WTC11 (cell line): ENCODE measurements at regions not wholly inside any gene's neighbourhood (a gene's known extent, or its start where the extent isn't known, plus 50 kb on each side); places are given as distances from the start of the nearest gene placed in this dataset.

ENCODE experiments used
- ATAC-seq: fragments of 200-7000 bp; cut with Tn5 transposase; 2 replicates; pipeline ENCODE4 v1.10.0; 2021; ENCODE audit warnings: mild to moderate bottlenecking, moderate library complexity
- CTCF ChIA-PET: fragments of 300-600 bp; sonication (Branson Sonifier 250); formaldehyde crosslinking; loops from one replicate; lab custom pipeline; 2021; ENCODE audit warnings: antibody characterized with exemption; lab: Charles Lee
- POLR2A ChIA-PET: fragments of 350-600 bp; sonication (Branson Sonifier 250); formaldehyde crosslinking; loops from one replicate; lab custom pipeline; 2021; ENCODE audit warnings: antibody characterized with exemption; lab: Charles Lee
- DNase-seq: peaks from one replicate; pipeline ENCODE4 v3.0.0; 2021; ENCODE audit warnings: low spot score
- H3K27ac Mint-ChIP-seq: 2 replicates; pipeline ENCODE4 v1.8.0; 2021; ENCODE audit warnings: mixed read lengths
- H3K27me3 Mint-ChIP-seq: 2 replicates; pipeline ENCODE4 v1.8.0; 2021; ENCODE audit warnings: low read depth, mild to moderate bottlenecking, moderate library complexity, mixed read lengths
- H3K36me3 Mint-ChIP-seq: 2 replicates; pipeline ENCODE4 v1.8.0; 2021; ENCODE audit warnings: mixed read lengths
- H3K4me1 Mint-ChIP-seq: 2 replicates; pipeline ENCODE4 v1.8.0; 2022; ENCODE audit warnings: mixed read lengths
- H3K4me3 Mint-ChIP-seq: 2 replicates; pipeline ENCODE4 v1.8.0; 2021; ENCODE audit warnings: mild to moderate bottlenecking, moderate library complexity, mixed read lengths
- H3K9me3 Mint-ChIP-seq: 2 replicates; pipeline ENCODE4 v1.8.0; 2021; ENCODE audit warnings: mixed read lengths
- ESRRA ChIP-seq: sonication (generic); formaldehyde crosslinking; IDR thresholded peaks from 2 replicates; pipeline ENCODE4 v1.8.1; 2022; ENCODE audit warnings: mild to moderate bottlenecking, missing genetic modification reagents, borderline replicate concordance
- FOXP1 ChIP-seq: sonication (generic); formaldehyde crosslinking; IDR thresholded peaks from 2 replicates; pipeline ENCODE4 v1.8.0; 2022; ENCODE audit warnings: missing genetic modification reagents, mild to moderate bottlenecking, moderate library complexity, borderline replicate concordance
- GTF2I ChIP-seq: fragments of 250-450 bp; sonication (Bioruptor Pico); conservative IDR thresholded peaks from 2 replicates; pipeline ENCODE4 v1.4.0; 2021; ENCODE audit warnings: mild to moderate bottlenecking
- IRF2 ChIP-seq: sonication (generic); formaldehyde crosslinking; IDR thresholded peaks from 2 replicates; pipeline ENCODE4 v1.8.0; 2022; ENCODE audit warnings: low read depth, missing genetic modification reagents, borderline replicate concordance
- JUN ChIP-seq: sonication (generic); formaldehyde crosslinking; IDR thresholded peaks from 2 replicates; pipeline ENCODE4 v1.8.0; 2023; ENCODE audit warnings: mild to moderate bottlenecking, missing genetic modification reagents
- NR1H2 ChIP-seq: sonication (generic); formaldehyde crosslinking; IDR thresholded peaks from 2 replicates; pipeline ENCODE4 v1.9.0; 2021; ENCODE audit warnings: mild to moderate bottlenecking, moderate library complexity, missing genetic modification reagents
- NR2C2 ChIP-seq: sonication (generic); formaldehyde crosslinking; IDR thresholded peaks from 2 replicates; pipeline ENCODE4 v1.8.0; 2022; ENCODE audit warnings: mild to moderate bottlenecking, missing genetic modification reagents
- NR3C1 ChIP-seq: sonication (generic); formaldehyde crosslinking; conservative IDR thresholded peaks from 2 replicates; pipeline ENCODE4 v1.8.1; 2023; ENCODE audit warnings: low read depth, mild to moderate bottlenecking, missing genetic modification reagents
- PRRX2 ChIP-seq: fragments of 250-450 bp; sonication (Bioruptor Pico); IDR thresholded peaks from 2 replicates; pipeline ENCODE4 v1.8.0; 2021; ENCODE audit warnings: mild to moderate bottlenecking
- ZNF121 ChIP-seq: sonication (generic); formaldehyde crosslinking; IDR thresholded peaks from 2 replicates; pipeline ENCODE4 v1.8.0; 2023; ENCODE audit warnings: missing genetic modification reagents
- ZNF232 ChIP-seq: sonication (generic); formaldehyde crosslinking; IDR thresholded peaks from 2 replicates; pipeline ENCODE4 v1.8.0; 2022; ENCODE audit warnings: mild to moderate bottlenecking, missing genetic modification reagents
- ZNF317 ChIP-seq: sonication (generic); formaldehyde crosslinking; IDR thresholded peaks from 2 replicates; pipeline ENCODE4 v1.8.1; 2023; ENCODE audit warnings: low read depth, mild to moderate bottlenecking, moderate library complexity, missing genetic modification reagents, borderline replicate concordance
- TF ChIP-seq, protein P1 (sequence below): sonication (generic); formaldehyde crosslinking; IDR thresholded peaks from 2 replicates; pipeline ENCODE4 v1.8.1; 2022; ENCODE audit warnings: mild to moderate bottlenecking, moderate library complexity, missing genetic modification reagents
- TF ChIP-seq, protein P2 (sequence below): sonication (generic); formaldehyde crosslinking; conservative IDR thresholded peaks from 2 replicates; pipeline ENCODE4 v1.8.1; 2022; ENCODE audit warnings: mild to moderate bottlenecking, missing genetic modification reagents
- TF ChIP-seq, protein P3 (sequence below): fragments of 250-450 bp; sonication (Bioruptor Pico); IDR thresholded peaks from 2 replicates; pipeline ENCODE4 v1.9.0; 2021; ENCODE audit warnings: mild to moderate bottlenecking, borderline replicate concordance
- TF ChIP-seq, protein P4 (sequence below): sonication (generic); formaldehyde crosslinking; IDR thresholded peaks from 2 replicates; pipeline ENCODE4 v1.8.1; 2023; ENCODE audit warnings: mild to moderate bottlenecking, missing genetic modification reagents
- TF ChIP-seq, protein P5 (sequence below): fragments of 250-450 bp; sonication (Bioruptor Pico); IDR thresholded peaks from 2 replicates; pipeline ENCODE4 v1.9.0; 2021; ENCODE audit warnings: mild to moderate bottlenecking
- TF ChIP-seq, protein P6 (sequence below): sonication (generic); formaldehyde crosslinking; IDR thresholded peaks from 2 replicates; pipeline ENCODE4 v1.8.1; 2022; ENCODE audit warnings: low read depth, missing genetic modification reagents, borderline replicate concordance
- TF ChIP-seq, protein P7 (sequence below): sonication (generic); formaldehyde crosslinking; IDR thresholded peaks from 2 replicates; pipeline ENCODE4 v1.8.0; 2022; ENCODE audit warnings: mild to moderate bottlenecking, missing genetic modification reagents
- TF ChIP-seq, protein P8 (sequence below): sonication (generic); formaldehyde crosslinking; IDR thresholded peaks from 2 replicates; pipeline ENCODE4 v1.8.0; 2023; ENCODE audit warnings: mild to moderate bottlenecking, missing genetic modification reagents

DNA sequence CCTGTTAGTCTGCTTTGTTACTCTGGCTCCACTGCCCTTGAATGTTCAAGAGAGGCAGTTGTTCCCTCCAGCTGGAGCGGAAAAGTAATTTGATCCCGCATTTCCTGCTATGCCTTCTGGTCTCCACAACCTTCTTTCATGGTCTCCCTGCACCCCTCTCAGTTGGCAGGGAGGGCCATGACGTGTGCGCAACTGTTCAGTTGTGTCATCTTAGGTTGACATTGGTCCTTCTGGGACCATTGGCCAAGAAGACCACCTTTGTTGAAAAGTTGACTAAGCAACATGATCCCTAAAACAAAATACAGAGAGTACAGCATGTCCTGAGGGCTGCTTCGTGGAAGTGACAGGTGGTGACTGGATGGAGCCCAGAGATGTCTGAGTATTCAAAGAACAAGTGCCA, 192.5 kb upstream of the TUT7 start:
- H3K4me3 Mint-ChIP-seq = no peak overlapping the region
- peak overlapping the region; percentile 87; the same call in 1 of the 2 replicates for H3K27ac Mint-ChIP-seq
- ATAC-seq (no peak; the same call in 1 of the 2 replicates), DNase-seq (no peak)
- peaks cover 68% of the 10 kb centered on the region for H3K4me1 Mint-ChIP-seq
- peaks cover 6% of the 10 kb centered on the region for H3K36me3 Mint-ChIP-seq
- peaks cover 18% of the 10 kb centered on the region for H3K9me3 Mint-ChIP-seq
- H3K27me3 Mint-ChIP-seq = peaks cover 7% of the 10 kb centered on the region; the same call in 1 of the 2 replicates
- ChIA-PET CTCF (no interaction called here), POLR2A (no interaction called here)
- TF ChIP-seq, protein P1, sequence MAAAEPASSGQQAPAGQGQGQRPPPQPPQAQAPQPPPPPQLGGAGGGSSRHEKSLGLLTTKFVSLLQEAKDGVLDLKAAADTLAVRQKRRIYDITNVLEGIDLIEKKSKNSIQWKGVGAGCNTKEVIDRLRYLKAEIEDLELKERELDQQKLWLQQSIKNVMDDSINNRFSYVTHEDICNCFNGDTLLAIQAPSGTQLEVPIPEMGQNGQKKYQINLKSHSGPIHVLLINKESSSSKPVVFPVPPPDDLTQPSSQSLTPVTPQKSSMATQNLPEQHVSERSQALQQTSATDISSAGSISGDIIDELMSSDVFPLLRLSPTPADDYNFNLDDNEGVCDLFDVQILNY = no peak
- TF ChIP-seq ZNF121 (no peak), ESRRA (CRISPR knock-in tag) (no peak), NR2C2 (CRISPR knock-in tag) (no peak)
- TF ChIP-seq, protein P2, sequence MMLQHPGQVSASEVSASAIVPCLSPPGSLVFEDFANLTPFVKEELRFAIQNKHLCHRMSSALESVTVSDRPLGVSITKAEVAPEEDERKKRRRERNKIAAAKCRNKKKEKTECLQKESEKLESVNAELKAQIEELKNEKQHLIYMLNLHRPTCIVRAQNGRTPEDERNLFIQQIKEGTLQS (CRISPR knock-in tag) = no peak

DNA sequence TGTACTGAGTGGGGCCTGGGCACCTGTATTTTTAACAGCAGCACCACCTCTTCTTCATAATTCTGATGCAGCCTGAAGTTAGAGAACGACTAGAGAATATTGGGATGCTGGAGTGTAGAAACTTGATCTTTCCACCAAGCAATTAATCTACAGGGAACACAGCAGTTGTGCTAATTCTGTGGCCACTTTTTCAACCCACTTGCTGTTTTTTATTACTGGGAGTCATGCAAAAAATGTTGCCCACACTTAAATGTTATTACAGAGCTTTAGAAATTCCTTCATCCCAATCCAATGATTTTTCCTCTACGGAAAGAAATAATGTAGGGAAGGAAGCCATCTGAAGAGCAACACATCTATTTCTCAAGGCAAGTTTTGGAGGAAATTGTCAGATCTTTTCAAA, 190.9 kb upstream of the TUT7 start:
- ATAC-seq (no peak), DNase-seq (no peak)
- H3K4me3 Mint-ChIP-seq = no peak overlapping the region
- H3K9me3 Mint-ChIP-seq = peaks cover 18% of the 10 kb centered on the region
- POLR2A ChIA-PET = no interaction called here
- TF ChIP-seq ZNF317 (CRISPR knock-in tag) (no peak), ESRRA (CRISPR knock-in tag) (no peak), GTF2I (no peak), JUN (no peak), NR1H2 (CRISPR knock-in tag) (no peak), ZNF232 (no peak), FOXP1 (CRISPR knock-in tag) (no peak), PRRX2 (CRISPR knock-in tag) (no peak)
- TF ChIP-seq, protein P3, sequence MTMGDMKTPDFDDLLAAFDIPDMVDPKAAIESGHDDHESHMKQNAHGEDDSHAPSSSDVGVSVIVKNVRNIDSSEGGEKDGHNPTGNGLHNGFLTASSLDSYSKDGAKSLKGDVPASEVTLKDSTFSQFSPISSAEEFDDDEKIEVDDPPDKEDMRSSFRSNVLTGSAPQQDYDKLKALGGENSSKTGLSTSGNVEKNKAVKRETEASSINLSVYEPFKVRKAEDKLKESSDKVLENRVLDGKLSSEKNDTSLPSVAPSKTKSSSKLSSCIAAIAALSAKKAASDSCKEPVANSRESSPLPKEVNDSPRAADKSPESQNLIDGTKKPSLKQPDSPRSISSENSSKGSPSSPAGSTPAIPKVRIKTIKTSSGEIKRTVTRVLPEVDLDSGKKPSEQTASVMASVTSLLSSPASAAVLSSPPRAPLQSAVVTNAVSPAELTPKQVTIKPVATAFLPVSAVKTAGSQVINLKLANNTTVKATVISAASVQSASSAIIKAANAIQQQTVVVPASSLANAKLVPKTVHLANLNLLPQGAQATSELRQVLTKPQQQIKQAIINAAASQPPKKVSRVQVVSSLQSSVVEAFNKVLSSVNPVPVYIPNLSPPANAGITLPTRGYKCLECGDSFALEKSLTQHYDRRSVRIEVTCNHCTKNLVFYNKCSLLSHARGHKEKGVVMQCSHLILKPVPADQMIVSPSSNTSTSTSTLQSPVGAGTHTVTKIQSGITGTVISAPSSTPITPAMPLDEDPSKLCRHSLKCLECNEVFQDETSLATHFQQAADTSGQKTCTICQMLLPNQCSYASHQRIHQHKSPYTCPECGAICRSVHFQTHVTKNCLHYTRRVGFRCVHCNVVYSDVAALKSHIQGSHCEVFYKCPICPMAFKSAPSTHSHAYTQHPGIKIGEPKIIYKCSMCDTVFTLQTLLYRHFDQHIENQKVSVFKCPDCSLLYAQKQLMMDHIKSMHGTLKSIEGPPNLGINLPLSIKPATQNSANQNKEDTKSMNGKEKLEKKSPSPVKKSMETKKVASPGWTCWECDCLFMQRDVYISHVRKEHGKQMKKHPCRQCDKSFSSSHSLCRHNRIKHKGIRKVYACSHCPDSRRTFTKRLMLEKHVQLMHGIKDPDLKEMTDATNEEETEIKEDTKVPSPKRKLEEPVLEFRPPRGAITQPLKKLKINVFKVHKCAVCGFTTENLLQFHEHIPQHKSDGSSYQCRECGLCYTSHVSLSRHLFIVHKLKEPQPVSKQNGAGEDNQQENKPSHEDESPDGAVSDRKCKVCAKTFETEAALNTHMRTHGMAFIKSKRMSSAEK (CRISPR knock-in tag) = no peak
- TF ChIP-seq, protein P4, sequence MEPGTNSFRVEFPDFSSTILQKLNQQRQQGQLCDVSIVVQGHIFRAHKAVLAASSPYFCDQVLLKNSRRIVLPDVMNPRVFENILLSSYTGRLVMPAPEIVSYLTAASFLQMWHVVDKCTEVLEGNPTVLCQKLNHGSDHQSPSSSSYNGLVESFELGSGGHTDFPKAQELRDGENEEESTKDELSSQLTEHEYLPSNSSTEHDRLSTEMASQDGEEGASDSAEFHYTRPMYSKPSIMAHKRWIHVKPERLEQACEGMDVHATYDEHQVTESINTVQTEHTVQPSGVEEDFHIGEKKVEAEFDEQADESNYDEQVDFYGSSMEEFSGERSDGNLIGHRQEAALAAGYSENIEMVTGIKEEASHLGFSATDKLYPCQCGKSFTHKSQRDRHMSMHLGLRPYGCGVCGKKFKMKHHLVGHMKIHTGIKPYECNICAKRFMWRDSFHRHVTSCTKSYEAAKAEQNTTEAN (CRISPR knock-in tag) = no peak
- TF ChIP-seq, protein P5, sequence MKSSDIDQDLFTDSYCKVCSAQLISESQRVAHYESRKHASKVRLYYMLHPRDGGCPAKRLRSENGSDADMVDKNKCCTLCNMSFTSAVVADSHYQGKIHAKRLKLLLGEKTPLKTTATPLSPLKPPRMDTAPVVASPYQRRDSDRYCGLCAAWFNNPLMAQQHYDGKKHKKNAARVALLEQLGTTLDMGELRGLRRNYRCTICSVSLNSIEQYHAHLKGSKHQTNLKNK = no peak
- CTCF ChIA-PET = no interaction called here
- H3K36me3 Mint-ChIP-seq = peaks cover 6% of the 10 kb centered on the region
- peaks cover 68% of the 10 kb centered on the region for H3K4me1 Mint-ChIP-seq
- peaks cover 7% of the 10 kb centered on the region; the same call in 1 of the 2 replicates for H3K27me3 Mint-ChIP-seq
- H3K27ac Mint-ChIP-seq = no peak overlapping the region

DNA sequence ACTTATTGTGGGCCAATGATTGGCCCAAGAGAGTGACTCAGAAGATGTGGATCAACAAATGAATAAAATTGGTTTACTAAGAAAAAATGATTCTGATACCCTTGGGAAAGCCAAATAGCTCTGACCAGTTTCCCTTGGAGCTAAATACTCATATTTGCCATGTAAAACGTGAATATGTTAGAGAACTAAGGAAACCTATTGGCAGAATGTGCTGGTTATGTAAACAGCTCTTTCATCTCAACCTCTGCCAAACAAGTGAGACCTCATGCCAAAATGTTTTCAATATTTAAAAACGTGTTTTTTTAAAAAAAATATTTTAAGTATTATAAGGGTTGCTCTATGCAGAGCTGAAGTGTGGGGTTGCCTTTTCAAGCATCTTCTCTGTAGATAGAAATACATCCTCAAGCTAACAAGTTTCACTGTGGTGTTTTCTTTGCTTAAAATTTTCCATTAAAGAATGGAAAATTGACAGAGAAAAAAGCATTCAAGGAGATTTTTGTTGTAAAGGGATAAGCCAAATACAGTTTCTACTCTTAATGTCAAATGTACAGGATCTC, 186.9 kb upstream of the TUT7 start:
- DNase-seq (no peak), ATAC-seq (no peak)
- Mint-ChIP-seq H3K36me3 (peaks cover 12% of the 10 kb centered on the region), H3K9me3 (peaks cover 22% of the 10 kb centered on the region), H3K27ac (no peak overlapping the region), H3K27me3 (no peaks in the 10 kb centered on the region), H3K4me1 (peaks cover 45% of the 10 kb centered on the region), H3K4me3 (no peak overlapping the region)
- ChIA-PET CTCF (no interaction called here), POLR2A (no interaction called here)
- TF ChIP-seq, protein P2 (CRISPR knock-in tag) = no peak
- TF ChIP-seq, protein P6, sequence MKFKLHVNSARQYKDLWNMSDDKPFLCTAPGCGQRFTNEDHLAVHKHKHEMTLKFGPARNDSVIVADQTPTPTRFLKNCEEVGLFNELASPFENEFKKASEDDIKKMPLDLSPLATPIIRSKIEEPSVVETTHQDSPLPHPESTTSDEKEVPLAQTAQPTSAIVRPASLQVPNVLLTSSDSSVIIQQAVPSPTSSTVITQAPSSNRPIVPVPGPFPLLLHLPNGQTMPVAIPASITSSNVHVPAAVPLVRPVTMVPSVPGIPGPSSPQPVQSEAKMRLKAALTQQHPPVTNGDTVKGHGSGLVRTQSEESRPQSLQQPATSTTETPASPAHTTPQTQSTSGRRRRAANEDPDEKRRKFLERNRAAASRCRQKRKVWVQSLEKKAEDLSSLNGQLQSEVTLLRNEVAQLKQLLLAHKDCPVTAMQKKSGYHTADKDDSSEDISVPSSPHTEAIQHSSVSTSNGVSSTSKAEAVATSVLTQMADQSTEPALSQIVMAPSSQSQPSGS (CRISPR knock-in tag) = no peak
- TF ChIP-seq, protein P7, sequence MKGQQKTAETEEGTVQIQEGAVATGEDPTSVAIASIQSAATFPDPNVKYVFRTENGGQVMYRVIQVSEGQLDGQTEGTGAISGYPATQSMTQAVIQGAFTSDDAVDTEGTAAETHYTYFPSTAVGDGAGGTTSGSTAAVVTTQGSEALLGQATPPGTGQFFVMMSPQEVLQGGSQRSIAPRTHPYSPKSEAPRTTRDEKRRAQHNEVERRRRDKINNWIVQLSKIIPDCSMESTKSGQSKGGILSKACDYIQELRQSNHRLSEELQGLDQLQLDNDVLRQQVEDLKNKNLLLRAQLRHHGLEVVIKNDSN (CRISPR knock-in tag) = no peak
- TF ChIP-seq IRF2 = no peak
- TF ChIP-seq, protein P8, sequence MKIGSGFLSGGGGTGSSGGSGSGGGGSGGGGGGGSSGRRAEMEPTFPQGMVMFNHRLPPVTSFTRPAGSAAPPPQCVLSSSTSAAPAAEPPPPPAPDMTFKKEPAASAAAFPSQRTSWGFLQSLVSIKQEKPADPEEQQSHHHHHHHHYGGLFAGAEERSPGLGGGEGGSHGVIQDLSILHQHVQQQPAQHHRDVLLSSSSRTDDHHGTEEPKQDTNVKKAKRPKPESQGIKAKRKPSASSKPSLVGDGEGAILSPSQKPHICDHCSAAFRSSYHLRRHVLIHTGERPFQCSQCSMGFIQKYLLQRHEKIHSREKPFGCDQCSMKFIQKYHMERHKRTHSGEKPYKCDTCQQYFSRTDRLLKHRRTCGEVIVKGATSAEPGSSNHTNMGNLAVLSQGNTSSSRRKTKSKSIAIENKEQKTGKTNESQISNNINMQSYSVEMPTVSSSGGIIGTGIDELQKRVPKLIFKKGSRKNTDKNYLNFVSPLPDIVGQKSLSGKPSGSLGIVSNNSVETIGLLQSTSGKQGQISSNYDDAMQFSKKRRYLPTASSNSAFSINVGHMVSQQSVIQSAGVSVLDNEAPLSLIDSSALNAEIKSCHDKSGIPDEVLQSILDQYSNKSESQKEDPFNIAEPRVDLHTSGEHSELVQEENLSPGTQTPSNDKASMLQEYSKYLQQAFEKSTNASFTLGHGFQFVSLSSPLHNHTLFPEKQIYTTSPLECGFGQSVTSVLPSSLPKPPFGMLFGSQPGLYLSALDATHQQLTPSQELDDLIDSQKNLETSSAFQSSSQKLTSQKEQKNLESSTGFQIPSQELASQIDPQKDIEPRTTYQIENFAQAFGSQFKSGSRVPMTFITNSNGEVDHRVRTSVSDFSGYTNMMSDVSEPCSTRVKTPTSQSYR (CRISPR knock-in tag) = no peak
- TF ChIP-seq NR3C1 (CRISPR knock-in tag) = no peak
